ENCODE measurements at regions not wholly inside any gene's neighbourhood (a gene's known extent, or its start where the extent isn't known, plus 50 kb on each side); places are given as distances from the start of the nearest gene placed in this dataset.

DNA sequence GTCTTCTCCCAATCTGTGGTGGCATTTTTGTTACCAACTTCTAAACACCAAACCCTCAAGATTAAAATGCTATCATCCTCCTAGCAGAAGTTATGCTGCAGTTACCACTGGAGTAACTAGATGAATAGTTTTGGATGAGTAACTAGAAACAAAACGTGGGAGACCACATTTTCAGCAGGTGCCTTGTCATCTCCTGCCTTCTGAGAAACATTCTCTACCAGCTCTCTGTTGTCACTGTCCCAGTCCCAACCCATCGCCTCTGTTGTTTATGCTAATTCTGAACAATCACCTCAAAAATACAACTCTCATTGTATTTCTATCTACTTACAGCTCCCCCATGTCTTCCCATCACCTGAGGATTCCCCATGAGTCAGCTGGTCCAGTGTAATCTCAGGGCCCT lies 652.5 kb upstream of the ADAMTS16 start:
- TF ChIP-seq, protein P1, sequence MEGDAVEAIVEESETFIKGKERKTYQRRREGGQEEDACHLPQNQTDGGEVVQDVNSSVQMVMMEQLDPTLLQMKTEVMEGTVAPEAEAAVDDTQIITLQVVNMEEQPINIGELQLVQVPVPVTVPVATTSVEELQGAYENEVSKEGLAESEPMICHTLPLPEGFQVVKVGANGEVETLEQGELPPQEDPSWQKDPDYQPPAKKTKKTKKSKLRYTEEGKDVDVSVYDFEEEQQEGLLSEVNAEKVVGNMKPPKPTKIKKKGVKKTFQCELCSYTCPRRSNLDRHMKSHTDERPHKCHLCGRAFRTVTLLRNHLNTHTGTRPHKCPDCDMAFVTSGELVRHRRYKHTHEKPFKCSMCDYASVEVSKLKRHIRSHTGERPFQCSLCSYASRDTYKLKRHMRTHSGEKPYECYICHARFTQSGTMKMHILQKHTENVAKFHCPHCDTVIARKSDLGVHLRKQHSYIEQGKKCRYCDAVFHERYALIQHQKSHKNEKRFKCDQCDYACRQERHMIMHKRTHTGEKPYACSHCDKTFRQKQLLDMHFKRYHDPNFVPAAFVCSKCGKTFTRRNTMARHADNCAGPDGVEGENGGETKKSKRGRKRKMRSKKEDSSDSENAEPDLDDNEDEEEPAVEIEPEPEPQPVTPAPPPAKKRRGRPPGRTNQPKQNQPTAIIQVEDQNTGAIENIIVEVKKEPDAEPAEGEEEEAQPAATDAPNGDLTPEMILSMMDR (IDR thresholded peaks at IDR 0.05; ENCODE audit: insufficient read depth, low read depth, low read length) = no peak
- no peak for TF ChIP-seq EZH2 (IDR thresholded peaks at IDR 0.05; ENCODE audit: insufficient read depth, low read length)
